ENCODE measurements at regions not wholly inside any gene's neighbourhood (a gene's known extent, or its start where the extent isn't known, plus 50 kb on each side); places are given as distances from the start of the nearest gene placed in this dataset.

DNA sequence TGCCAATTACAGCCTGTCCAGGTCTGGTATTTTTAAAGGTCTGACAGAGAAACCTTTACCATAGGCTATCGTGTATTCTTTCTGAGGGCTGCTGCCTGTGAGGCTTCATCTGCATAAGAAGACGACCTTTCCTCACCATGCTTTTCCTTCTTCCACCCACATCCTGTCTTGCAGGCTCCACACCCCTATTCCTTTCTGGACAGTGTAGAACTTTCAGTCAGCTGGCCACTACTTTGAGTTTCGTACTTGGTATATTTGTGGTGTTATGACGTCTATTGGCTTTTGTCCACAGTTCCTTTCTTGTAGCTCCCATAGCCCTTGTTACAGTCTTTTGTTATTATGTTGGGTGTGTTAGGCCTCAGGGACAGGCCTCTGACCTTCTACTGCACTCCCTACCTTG lies 311.4 kb downstream of the RAPGEF2 start:
- TF ChIP-seq, protein P1, sequence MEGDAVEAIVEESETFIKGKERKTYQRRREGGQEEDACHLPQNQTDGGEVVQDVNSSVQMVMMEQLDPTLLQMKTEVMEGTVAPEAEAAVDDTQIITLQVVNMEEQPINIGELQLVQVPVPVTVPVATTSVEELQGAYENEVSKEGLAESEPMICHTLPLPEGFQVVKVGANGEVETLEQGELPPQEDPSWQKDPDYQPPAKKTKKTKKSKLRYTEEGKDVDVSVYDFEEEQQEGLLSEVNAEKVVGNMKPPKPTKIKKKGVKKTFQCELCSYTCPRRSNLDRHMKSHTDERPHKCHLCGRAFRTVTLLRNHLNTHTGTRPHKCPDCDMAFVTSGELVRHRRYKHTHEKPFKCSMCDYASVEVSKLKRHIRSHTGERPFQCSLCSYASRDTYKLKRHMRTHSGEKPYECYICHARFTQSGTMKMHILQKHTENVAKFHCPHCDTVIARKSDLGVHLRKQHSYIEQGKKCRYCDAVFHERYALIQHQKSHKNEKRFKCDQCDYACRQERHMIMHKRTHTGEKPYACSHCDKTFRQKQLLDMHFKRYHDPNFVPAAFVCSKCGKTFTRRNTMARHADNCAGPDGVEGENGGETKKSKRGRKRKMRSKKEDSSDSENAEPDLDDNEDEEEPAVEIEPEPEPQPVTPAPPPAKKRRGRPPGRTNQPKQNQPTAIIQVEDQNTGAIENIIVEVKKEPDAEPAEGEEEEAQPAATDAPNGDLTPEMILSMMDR (IDR thresholded peaks at IDR 0.05): no peak
- TF ChIP-seq POLR2A (IDR thresholded peaks at IDR 0.05) (no peak), EP300 (IDR thresholded peaks at IDR 0.05) (no peak)

Measured in ovary (tissue), 3 donors.